HepG2 (cell line): ENCODE measurements at regions not wholly inside any gene's neighbourhood (a gene's known extent, or its start where the extent isn't known, plus 50 kb on each side); places are given as distances from the start of the nearest gene placed in this dataset.

Source experiments
- ATAC-seq: fragments of 200-7000 bp; cut with Tn5 transposase; 3 replicates; pipeline ENCODE4 v1.9.1; 2020; ENCODE audit warnings: mild to moderate bottlenecking, moderate library complexity
- BruUV-seq: library from RNA; stranded (reverse); fragments of 400-500 nt; replicated peaks from 2 replicates; lab custom pipeline; 2021; lab: Mats Ljungman, UMichigan
- CTCF ChIA-PET: fragments of 300-600 bp; formaldehyde crosslinking; extraction: SDS; loops from one replicate; lab custom pipeline; 2021; ENCODE audit warnings: low total read pairs, inconsistent platforms, low intra/inter-chr PET ratio; lab: Yijun Ruan, JAX
- POLR2A ChIA-PET: fragments of 350-600 bp; sonication (Branson Sonifier 250); formaldehyde crosslinking; loops from one replicate; lab custom pipeline; 2020; ENCODE audit warnings: antibody characterized with exemption, inconsistent platforms; lab: Yijun Ruan, JAX
- DNase-seq: peaks from one replicate; pipeline ENCODE4 v3.0.0-alpha.2; 2015; ENCODE audit warnings: low spot score
- FAIRE-seq: peaks from 3 replicates; lab custom pipeline; 2011; peaks lifted over from hg19 to GRCh38; lab: Jason Lieb, UNC
- H2AFZ ChIP-seq: one replicate; pipeline ENCODE4 v1.6.1; 2011; ENCODE audit warnings: low read length, inconsistent platforms
- H3K27ac ChIP-seq: fragments of 300-600 bp; 3 replicates; pipeline ENCODE4 v1.8.0; 2011; ENCODE audit warnings: mixed run types, mild to moderate bottlenecking, mixed read lengths, low read length, inconsistent platforms; ENCODE audit not compliant: insufficient read depth; ENCODE audit errors: extremely low read length
- H3K27me3 ChIP-seq, 2 experiments: fragments of 200-600 bp in 1 of 2; 2 replicates in 1 of 2; 3 replicates in 1 of 2; pipeline versions ENCODE4 v1.6.0 to v1.8.0; 2011; ENCODE audit warnings: low read length in 2 of 2, mild to moderate bottlenecking in 2 of 2, moderate library complexity in 2 of 2, inconsistent platforms in 1 of 2; ENCODE audit not compliant: insufficient read depth in 2 of 2, control insufficient read depth in 1 of 2
- H3K36me3 ChIP-seq, 2 experiments: fragments of 200-600 bp in 1 of 2; replicated peaks in 1 of 2; 2 replicates in 1 of 2; 3 replicates in 1 of 2; pipeline versions ENCODE4 v1.5.1 to v1.8.0; 2011; ENCODE audit warnings: low read length in 2 of 2, inconsistent platforms in 1 of 2; ENCODE audit not compliant: insufficient read depth in 2 of 2, control insufficient read depth in 1 of 2
- H3K4me1 ChIP-seq: 2 replicates; pipeline ENCODE4 v1.5.1; 2012; ENCODE audit warnings: low read length, inconsistent platforms; ENCODE audit not compliant: insufficient read depth
- H3K4me2 ChIP-seq: 2 replicates; pipeline ENCODE4 v1.6.0; 2011; ENCODE audit warnings: low read depth, low read length, inconsistent platforms
- H3K4me3 ChIP-seq, 3 experiments: fragments of 200-600 bp in 1 of 3; sonication (generic), shearing (Covaris generic) in 1 of 3; replicated peaks in 1 of 3; 2 replicates each; pipeline ENCODE4 v1.5.1; 2011 to 2016; ENCODE audit warnings: low read length in 3 of 3, inconsistent platforms in 2 of 3, low read depth in 2 of 3, mild to moderate bottlenecking in 2 of 3, control low read depth in 1 of 3, mixed read lengths in 1 of 3; ENCODE audit not compliant: insufficient read depth in 1 of 3
- H3K79me2 ChIP-seq: one replicate; pipeline ENCODE4 v1.6.1; 2011; ENCODE audit warnings: low read length, inconsistent platforms; ENCODE audit not compliant: insufficient read depth
- H3K9ac ChIP-seq: 2 replicates; pipeline ENCODE4 v1.6.0; 2011; ENCODE audit warnings: mild to moderate bottlenecking, low read depth, low read length, inconsistent platforms; ENCODE audit not compliant: insufficient read depth
- H3K9me3 ChIP-seq: 2 replicates; pipeline ENCODE4 v1.5.1; 2012; ENCODE audit warnings: mild to moderate bottlenecking, low read length
- H4K20me1 ChIP-seq: 2 replicates; pipeline ENCODE4 v1.6.0; 2011; ENCODE audit warnings: inconsistent platforms, mild to moderate bottlenecking, low read length, moderate library complexity; ENCODE audit not compliant: insufficient read depth
- ARHGAP35 ChIP-seq: sonication (generic); formaldehyde crosslinking; IDR thresholded peaks from 2 replicates; pipeline ENCODE4 v1.9.0; 2022; ENCODE audit warnings: mild to moderate bottlenecking, inconsistent platforms, moderate library complexity, missing genetic modification reagents, borderline replicate concordance
- JUND ChIP-seq: sonication (generic); formaldehyde crosslinking; IDR thresholded peaks from 2 replicates; pipeline ENCODE4 v1.8.0; 2022; ENCODE audit warnings: mild to moderate bottlenecking, missing genetic modification reagents
- MYC ChIP-seq: sonication (generic); formaldehyde crosslinking; IDR thresholded peaks from 2 replicates; pipeline ENCODE4 v1.9.0; 2021; ENCODE audit warnings: missing genetic modification reagents, borderline replicate concordance
- PRMT3 ChIP-seq: sonication (generic); formaldehyde crosslinking; IDR thresholded peaks from 2 replicates; pipeline ENCODE4 v1.8.1; 2022; ENCODE audit warnings: low read depth, mild to moderate bottlenecking, moderate library complexity, missing genetic modification reagents, borderline replicate concordance
- RARA ChIP-seq: IDR thresholded peaks from 2 replicates; pipeline ENCODE4 v1.6.1; 2016; ENCODE audit warnings: missing genetic modification reagents, missing compliant biosample characterization
- SNAPC2 ChIP-seq: sonication (generic); formaldehyde crosslinking; IDR thresholded peaks from 2 replicates; pipeline ENCODE4 v1.8.1; 2022; ENCODE audit warnings: mild to moderate bottlenecking, missing genetic modification reagents
- THAP11 ChIP-seq: IDR thresholded peaks from 2 replicates; pipeline ENCODE4 v1.6.1; 2016; ENCODE audit warnings: missing biosample characterization, missing genetic modification reagents
- YY1 ChIP-seq: IDR thresholded peaks from 2 replicates; pipeline ENCODE4 v1.6.1; 2011; ENCODE audit warnings: low read length, low read depth, moderate library complexity, mild to moderate bottlenecking; ENCODE audit not compliant: insufficient read depth, insufficient replicate concordance
- ZNF121 ChIP-seq: sonication (generic); formaldehyde crosslinking; IDR thresholded peaks from 2 replicates; pipeline ENCODE4 v1.5.0; 2020; ENCODE audit warnings: mild to moderate bottlenecking, missing genetic modification reagents
- ZNF282 ChIP-seq: fragments of 450-650 bp; IDR thresholded peaks from 2 replicates; pipeline ENCODE4 v1.6.1; 2018; ENCODE audit not compliant: partially characterized antibody
- ZNF354B ChIP-seq: sonication (generic); formaldehyde crosslinking; IDR thresholded peaks from 2 replicates; pipeline ENCODE4 v1.8.0; 2022; ENCODE audit warnings: mild to moderate bottlenecking, missing genetic modification reagents
- ZNF567 ChIP-seq: sonication (generic); formaldehyde crosslinking; IDR thresholded peaks from 2 replicates; pipeline ENCODE4 v1.8.1; 2023; ENCODE audit warnings: mild to moderate bottlenecking, missing genetic modification reagents, borderline replicate concordance
- ZNF670 ChIP-seq: sonication (generic); formaldehyde crosslinking; IDR thresholded peaks from 2 replicates; pipeline ENCODE4 v1.8.0; 2022; ENCODE audit warnings: mild to moderate bottlenecking, missing genetic modification reagents, borderline replicate concordance
- ZNF790 ChIP-seq: sonication (generic); formaldehyde crosslinking; IDR thresholded peaks from 2 replicates; pipeline ENCODE4 v1.8.0; 2022; ENCODE audit warnings: missing genetic modification reagents, mild to moderate bottlenecking, borderline replicate concordance
- in situ Hi-C: cut with HindIII; loops from 2 replicates; pipeline ENCODE4 v1.10.0; 2017; ENCODE audit warnings: low pct_unique_long_range_greater_than_20kb; ENCODE audit not compliant: extremely low pct_ligation_motif_present
- intact Hi-C: fragments of 100-400 bp; cut with micrococcal nuclease; formaldehyde crosslinking; loops from one replicate; pipeline ENCODE4 v1.10.0; 2022; ENCODE audit not compliant: unreplicated experiment
- TF ChIP-seq, protein P1 (sequence below): sonication (generic); formaldehyde crosslinking; IDR thresholded peaks from 2 replicates; pipeline ENCODE4 v1.4.0; 2020; ENCODE audit warnings: missing genetic modification reagents, borderline replicate concordance
- TF ChIP-seq, protein P2 (sequence below): sonication (generic); formaldehyde crosslinking; conservative IDR thresholded peaks from 2 replicates; pipeline ENCODE4 v1.8.1; 2023; ENCODE audit warnings: missing genetic modification reagents
- TF ChIP-seq, protein P3 (sequence below): sonication (generic); formaldehyde crosslinking; IDR thresholded peaks from 2 replicates; pipeline ENCODE4 v1.8.1; 2023; ENCODE audit warnings: missing genetic modification reagents, mild to moderate bottlenecking, borderline replicate concordance
- TF ChIP-seq, protein P4 (sequence below): sonication (generic); formaldehyde crosslinking; IDR thresholded peaks from 2 replicates; pipeline ENCODE4 v1.4.0; 2020; ENCODE audit warnings: missing genetic modification reagents, borderline replicate concordance

DNA sequence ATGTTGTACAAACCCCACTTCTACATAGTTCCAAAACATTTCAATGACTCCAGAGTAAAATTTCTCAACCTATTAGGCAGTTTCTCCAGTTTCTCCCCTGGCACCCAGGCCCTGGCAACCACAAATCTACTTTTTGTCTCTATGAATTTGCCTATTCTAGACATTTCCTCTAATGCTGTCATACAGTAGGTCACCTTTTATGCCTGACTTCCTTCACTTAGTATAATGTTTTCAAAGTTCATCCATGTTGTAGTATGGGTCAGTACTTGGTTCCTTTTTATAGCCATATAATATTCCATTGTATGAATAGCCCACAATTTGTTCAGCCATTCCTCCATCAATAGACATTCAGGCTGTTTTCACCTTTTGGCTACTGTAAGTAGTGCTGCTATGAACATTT is 67.0 kb downstream of the SPRING1 start:
- no peak for TF ChIP-seq PRMT3 (CRISPR knock-in tag)
- TF ChIP-seq JUND (CRISPR knock-in tag): no peak
- no peak for TF ChIP-seq ZNF790 (CRISPR knock-in tag)
- TF ChIP-seq, protein P1, sequence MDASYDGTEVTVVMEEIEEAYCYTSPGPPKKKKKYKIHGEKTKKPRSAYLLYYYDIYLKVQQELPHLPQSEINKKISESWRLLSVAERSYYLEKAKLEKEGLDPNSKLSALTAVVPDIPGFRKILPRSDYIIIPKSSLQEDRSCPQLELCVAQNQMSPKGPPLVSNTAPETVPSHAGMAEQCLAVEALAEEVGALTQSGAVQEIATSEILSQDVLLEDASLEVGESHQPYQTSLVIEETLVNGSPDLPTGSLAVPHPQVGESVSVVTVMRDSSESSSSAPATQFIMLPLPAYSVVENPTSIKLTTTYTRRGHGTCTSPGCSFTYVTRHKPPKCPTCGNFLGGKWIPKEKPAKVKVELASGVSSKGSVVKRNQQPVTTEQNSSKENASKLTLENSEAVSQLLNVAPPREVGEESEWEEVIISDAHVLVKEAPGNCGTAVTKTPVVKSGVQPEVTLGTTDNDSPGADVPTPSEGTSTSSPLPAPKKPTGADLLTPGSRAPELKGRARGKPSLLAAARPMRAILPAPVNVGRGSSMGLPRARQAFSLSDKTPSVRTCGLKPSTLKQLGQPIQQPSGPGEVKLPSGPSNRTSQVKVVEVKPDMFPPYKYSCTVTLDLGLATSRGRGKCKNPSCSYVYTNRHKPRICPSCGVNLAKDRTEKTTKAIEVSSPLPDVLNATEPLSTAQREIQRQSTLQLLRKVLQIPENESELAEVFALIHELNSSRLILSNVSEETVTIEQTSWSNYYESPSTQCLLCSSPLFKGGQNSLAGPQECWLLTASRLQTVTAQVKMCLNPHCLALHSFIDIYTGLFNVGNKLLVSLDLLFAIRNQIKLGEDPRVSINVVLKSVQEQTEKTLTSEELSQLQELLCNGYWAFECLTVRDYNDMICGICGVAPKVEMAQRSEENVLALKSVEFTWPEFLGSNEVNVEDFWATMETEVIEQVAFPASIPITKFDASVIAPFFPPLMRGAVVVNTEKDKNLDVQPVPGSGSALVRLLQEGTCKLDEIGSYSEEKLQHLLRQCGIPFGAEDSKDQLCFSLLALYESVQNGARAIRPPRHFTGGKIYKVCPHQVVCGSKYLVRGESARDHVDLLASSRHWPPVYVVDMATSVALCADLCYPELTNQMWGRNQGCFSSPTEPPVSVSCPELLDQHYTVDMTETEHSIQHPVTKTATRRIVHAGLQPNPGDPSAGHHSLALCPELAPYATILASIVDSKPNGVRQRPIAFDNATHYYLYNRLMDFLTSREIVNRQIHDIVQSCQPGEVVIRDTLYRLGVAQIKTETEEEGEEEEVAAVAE (CRISPR knock-in tag): no peak
- TF ChIP-seq THAP11: no peak
- TF ChIP-seq ARHGAP35: no peak
- no peak for TF ChIP-seq ZNF354B (CRISPR knock-in tag)
- TF ChIP-seq, protein P2, sequence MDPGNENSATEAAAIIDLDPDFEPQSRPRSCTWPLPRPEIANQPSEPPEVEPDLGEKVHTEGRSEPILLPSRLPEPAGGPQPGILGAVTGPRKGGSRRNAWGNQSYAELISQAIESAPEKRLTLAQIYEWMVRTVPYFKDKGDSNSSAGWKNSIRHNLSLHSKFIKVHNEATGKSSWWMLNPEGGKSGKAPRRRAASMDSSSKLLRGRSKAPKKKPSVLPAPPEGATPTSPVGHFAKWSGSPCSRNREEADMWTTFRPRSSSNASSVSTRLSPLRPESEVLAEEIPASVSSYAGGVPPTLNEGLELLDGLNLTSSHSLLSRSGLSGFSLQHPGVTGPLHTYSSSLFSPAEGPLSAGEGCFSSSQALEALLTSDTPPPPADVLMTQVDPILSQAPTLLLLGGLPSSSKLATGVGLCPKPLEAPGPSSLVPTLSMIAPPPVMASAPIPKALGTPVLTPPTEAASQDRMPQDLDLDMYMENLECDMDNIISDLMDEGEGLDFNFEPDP (CRISPR knock-in tag): no peak
- no peak for TF ChIP-seq YY1
- TF ChIP-seq ZNF282: no peak
- TF ChIP-seq, protein P3, sequence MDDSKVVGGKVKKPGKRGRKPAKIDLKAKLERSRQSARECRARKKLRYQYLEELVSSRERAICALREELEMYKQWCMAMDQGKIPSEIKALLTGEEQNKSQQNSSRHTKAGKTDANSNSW (CRISPR knock-in tag): no peak
- TF ChIP-seq ZNF121 (CRISPR knock-in tag): no peak
- no peak for TF ChIP-seq RARA (CRISPR knock-in tag)
- no peak for TF ChIP-seq ZNF670 (CRISPR knock-in tag)
- TF ChIP-seq, protein P4, sequence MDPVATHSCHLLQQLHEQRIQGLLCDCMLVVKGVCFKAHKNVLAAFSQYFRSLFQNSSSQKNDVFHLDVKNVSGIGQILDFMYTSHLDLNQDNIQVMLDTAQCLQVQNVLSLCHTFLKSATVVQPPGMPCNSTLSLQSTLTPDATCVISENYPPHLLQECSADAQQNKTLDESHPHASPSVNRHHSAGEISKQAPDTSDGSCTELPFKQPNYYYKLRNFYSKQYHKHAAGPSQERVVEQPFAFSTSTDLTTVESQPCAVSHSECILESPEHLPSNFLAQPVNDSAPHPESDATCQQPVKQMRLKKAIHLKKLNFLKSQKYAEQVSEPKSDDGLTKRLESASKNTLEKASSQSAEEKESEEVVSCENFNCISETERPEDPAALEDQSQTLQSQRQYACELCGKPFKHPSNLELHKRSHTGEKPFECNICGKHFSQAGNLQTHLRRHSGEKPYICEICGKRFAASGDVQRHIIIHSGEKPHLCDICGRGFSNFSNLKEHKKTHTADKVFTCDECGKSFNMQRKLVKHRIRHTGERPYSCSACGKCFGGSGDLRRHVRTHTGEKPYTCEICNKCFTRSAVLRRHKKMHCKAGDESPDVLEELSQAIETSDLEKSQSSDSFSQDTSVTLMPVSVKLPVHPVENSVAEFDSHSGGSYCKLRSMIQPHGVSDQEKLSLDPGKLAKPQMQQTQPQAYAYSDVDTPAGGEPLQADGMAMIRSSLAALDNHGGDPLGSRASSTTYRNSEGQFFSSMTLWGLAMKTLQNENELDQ: no peak
- TF ChIP-seq SNAPC2: no peak
- TF ChIP-seq ZNF567: no peak
- TF ChIP-seq MYC (CRISPR knock-in tag): no peak
- TF ChIP-seq, all 625 proteins: peak for 0
- ATAC-seq (no peak), FAIRE-seq (no peak), DNase-seq (no peak)
- ChIA-PET CTCF (no interaction called here), POLR2A (no interaction called here)
- Histone ChIP-seq H3K79me2 (no peaks in the 10 kb centered on the region), H3K4me2 (no peak overlapping the region), H3K4me3 (no peak overlapping the region), H3K4me1 (peaks cover 18% of the 10 kb centered on the region), H3K36me3 (no peaks in the 10 kb centered on the region), H3K27me3 (no peaks in the 10 kb centered on the region), H3K9me3 (no peaks in the 10 kb centered on the region), H3K9ac (no peak overlapping the region), H2AFZ (no peak overlapping the region), H3K27ac (no peak overlapping the region), H4K20me1 (no peaks in the 10 kb centered on the region)
- BruUV-seq: no TSS peak
- in situ Hi-C loops: no loop called here
- intact Hi-C loops: no loop called here
